ENCODE measurements at regions not wholly inside any gene's neighbourhood (a gene's known extent, or its start where the extent isn't known, plus 50 kb on each side); places are given as distances from the start of the nearest gene placed in this dataset.
"Not testable (repeated sequence)": the region's sequence is repeated elsewhere in the genome, so short reads cannot be mapped to it uniquely, and the experiment has no call there.

DNA sequence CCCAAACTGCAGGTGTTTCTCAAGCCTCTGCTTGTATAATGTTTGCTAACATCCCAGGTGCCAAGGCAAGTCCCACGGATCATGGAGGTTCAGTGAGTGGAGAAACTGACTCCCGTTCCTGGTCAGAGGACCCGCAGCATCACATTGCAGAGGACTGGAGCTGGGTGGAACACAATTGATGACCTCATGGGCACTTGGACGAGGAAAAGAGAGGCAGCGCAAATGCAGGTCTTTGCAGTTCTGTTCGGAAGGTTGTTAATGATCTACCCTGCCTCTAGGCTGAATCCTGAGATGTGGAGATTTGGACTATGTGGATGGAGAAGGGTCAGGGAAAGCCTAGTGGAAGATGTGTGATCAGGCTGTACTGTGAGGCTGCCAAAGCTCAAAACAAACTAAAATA, 192.9 kb downstream of the DUSP10 start:
- no peak overlapping the region for H2BK5ac ChIP-seq (ENCODE audit: low read length)
- no peak overlapping the region for H2AFZ ChIP-seq (ENCODE audit: low read length)
- no peak overlapping the region for H2AK5ac ChIP-seq (ENCODE audit: low read depth, low read length)
- H3K27ac ChIP-seq (replicated peaks; ENCODE audit: low read length): no peak overlapping the region
- no peak overlapping the region for H3K4me3 ChIP-seq (ENCODE audit: low read length in 2 of 2)
- no peak overlapping the region for H2BK15ac ChIP-seq (ENCODE audit: low read length)
- no peak overlapping the region for H3K18ac ChIP-seq (ENCODE audit: low read length)
- H3K4me1 ChIP-seq (ENCODE audit: control insufficient read depth in 2 of 2, insufficient read depth in 1 of 2, low read depth in 1 of 2, low read length in 2 of 2): no peaks in the 10 kb centered on the region
- H3K9me3 ChIP-seq (replicated peaks in 1 of 2; ENCODE audit: control insufficient read depth in 2 of 2, insufficient read depth in 1 of 2, low read depth in 1 of 2, low read length in 2 of 2): peaks cover 0 to 3% of the 10 kb centered on the region in 2 donors
- WGBS, 2 donors (ENCODE audit: extremely low coverage in 2 of 2, insufficient read length in 2 of 2, insufficient replicate concordance in 1 of 2): no CpG with 5 or more reads among the region's 6 CpGs
- H4K91ac ChIP-seq (ENCODE audit: low read depth, low read length, poor library complexity): no peak overlapping the region
- no peak overlapping the region for H2BK120ac ChIP-seq (ENCODE audit: low read depth, low read length)
- H3K36me3 ChIP-seq (replicated peaks in 1 of 2; ENCODE audit: control insufficient read depth in 2 of 2, insufficient read depth in 2 of 2, low read length in 2 of 2): no peaks in the 10 kb centered on the region
- no peak overlapping the region for H4K8ac ChIP-seq (ENCODE audit: low read depth, low read length)
- no peak for DNase-seq (ENCODE audit: low spot score)
- H3K4me2 ChIP-seq (ENCODE audit: insufficient read depth, low read length, poor library complexity, severe bottlenecking): no peak overlapping the region
- no peak overlapping the region for H3K9ac ChIP-seq (ENCODE audit: low read depth, low read length, poor library complexity)
- no peak overlapping the region for H3K23ac ChIP-seq (ENCODE audit: low read depth, low read length, poor library complexity)
- no peak overlapping the region for H2BK12ac ChIP-seq (ENCODE audit: low read length)
- no peaks in the 10 kb centered on the region for H3K79me1 ChIP-seq (ENCODE audit: low read depth, low read length)
- H3K27me3 ChIP-seq (ENCODE audit: control insufficient read depth in 3 of 3, insufficient read depth in 3 of 3, low read depth in 1 of 3, low read length in 3 of 3): no peaks in the 10 kb centered on the region
- no peak overlapping the region for H3K14ac ChIP-seq (ENCODE audit: low read length)
- H3K4ac ChIP-seq (ENCODE audit: low read length): no peak overlapping the region

GRCh38 chr1:221549815-221550214, 192.1 kb downstream of the DUSP10 start:
- H2AFZ ChIP-seq (ENCODE audit: low read length): no peak overlapping the region
- no peaks in the 10 kb centered on the region for H3K79me1 ChIP-seq (ENCODE audit: low read depth, low read length)
- H3K4me1 ChIP-seq (ENCODE audit: control insufficient read depth in 2 of 2, insufficient read depth in 1 of 2, low read depth in 1 of 2, low read length in 2 of 2): no peaks in the 10 kb centered on the region
- no peak overlapping the region for H2BK5ac ChIP-seq (ENCODE audit: low read length)
- no peak overlapping the region for H3K27ac ChIP-seq (replicated peaks; ENCODE audit: low read length)
- no peaks in the 10 kb centered on the region for H3K36me3 ChIP-seq (replicated peaks in 1 of 2; ENCODE audit: control insufficient read depth in 2 of 2, insufficient read depth in 2 of 2, low read length in 2 of 2)
- H4K91ac ChIP-seq (ENCODE audit: low read depth, low read length, poor library complexity): no peak overlapping the region
- no peak overlapping the region for H2BK120ac ChIP-seq (ENCODE audit: low read depth, low read length)
- H2BK15ac ChIP-seq (ENCODE audit: low read length): no peak overlapping the region
- no peak overlapping the region for H2AK5ac ChIP-seq (ENCODE audit: low read depth, low read length)
- H3K14ac ChIP-seq (ENCODE audit: low read length): no peak overlapping the region
- no peak overlapping the region for H3K18ac ChIP-seq (ENCODE audit: low read length)
- H3K23ac ChIP-seq (ENCODE audit: low read depth, low read length, poor library complexity): no peak overlapping the region
- no peak overlapping the region for H3K9ac ChIP-seq (ENCODE audit: low read depth, low read length, poor library complexity)
- H4K8ac ChIP-seq (ENCODE audit: low read depth, low read length): no peak overlapping the region
- H3K27me3 ChIP-seq (ENCODE audit: control insufficient read depth in 3 of 3, insufficient read depth in 3 of 3, low read depth in 1 of 3, low read length in 3 of 3): no peaks in the 10 kb centered on the region
- H3K9me3 ChIP-seq (replicated peaks in 1 of 2; ENCODE audit: control insufficient read depth in 2 of 2, insufficient read depth in 1 of 2, low read depth in 1 of 2, low read length in 2 of 2): peaks cover 0 to 3% of the 10 kb centered on the region in 2 donors
- H3K4me2 ChIP-seq (ENCODE audit: insufficient read depth, low read length, poor library complexity, severe bottlenecking): no peak overlapping the region
- H2BK12ac ChIP-seq (ENCODE audit: low read length): no peak overlapping the region
- no peak overlapping the region for H3K4me3 ChIP-seq (ENCODE audit: low read length in 2 of 2)
- no peak overlapping the region for H3K4ac ChIP-seq (ENCODE audit: low read length)
- DNase-seq (ENCODE audit: low spot score): no peak

DNA sequence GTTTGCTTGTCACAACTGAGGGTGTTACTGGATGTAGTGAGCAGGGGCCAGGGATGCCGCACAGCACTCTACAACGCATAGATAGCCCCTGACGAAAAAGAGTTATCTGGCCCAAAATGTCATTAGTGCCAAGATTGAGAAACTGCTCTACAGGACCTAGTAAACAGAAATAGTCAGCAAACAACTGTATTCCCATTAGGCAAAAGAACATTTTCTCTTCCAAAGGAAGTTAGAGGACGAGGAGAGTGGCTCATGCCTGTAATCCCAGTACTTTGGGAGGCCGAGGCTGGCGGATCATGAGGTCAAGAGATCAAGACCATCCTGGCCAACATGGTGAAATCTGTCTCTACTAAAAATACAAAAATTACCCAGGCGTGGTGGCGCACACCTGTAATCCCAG, 189.1 kb downstream of the DUSP10 start:
- WGBS, 2 donors (ENCODE audit: extremely low coverage in 2 of 2, insufficient read length in 2 of 2, insufficient replicate concordance in 1 of 2): no CpG with 5 or more reads among the region's 8 CpGs
- not testable (repeated sequence) for H3K9ac ChIP-seq (ENCODE audit: low read depth, low read length, poor library complexity); H2BK12ac ChIP-seq (ENCODE audit: low read length); H3K36me3 ChIP-seq (replicated peaks in 1 of 2; ENCODE audit: control insufficient read depth in 2 of 2, insufficient read depth in 2 of 2, low read length in 2 of 2); H2BK5ac ChIP-seq (ENCODE audit: low read length); H2BK120ac ChIP-seq (ENCODE audit: low read depth, low read length); H2BK15ac ChIP-seq (ENCODE audit: low read length); H2AFZ ChIP-seq (ENCODE audit: low read length); DNase-seq (ENCODE audit: low spot score); H3K4me1 ChIP-seq (ENCODE audit: control insufficient read depth in 2 of 2, insufficient read depth in 1 of 2, low read depth in 1 of 2, low read length in 2 of 2); H3K14ac ChIP-seq (ENCODE audit: low read length); H3K4me2 ChIP-seq (ENCODE audit: insufficient read depth, low read length, poor library complexity, severe bottlenecking); H2AK5ac ChIP-seq (ENCODE audit: low read depth, low read length); H3K23ac ChIP-seq (ENCODE audit: low read depth, low read length, poor library complexity); H3K27ac ChIP-seq (replicated peaks; ENCODE audit: low read length); H3K4me3 ChIP-seq (ENCODE audit: low read length in 2 of 2); H3K9me3 ChIP-seq (replicated peaks in 1 of 2; ENCODE audit: control insufficient read depth in 2 of 2, insufficient read depth in 1 of 2, low read depth in 1 of 2, low read length in 2 of 2); H3K79me1 ChIP-seq (ENCODE audit: low read depth, low read length); H4K8ac ChIP-seq (ENCODE audit: low read depth, low read length); H3K18ac ChIP-seq (ENCODE audit: low read length); H4K91ac ChIP-seq (ENCODE audit: low read depth, low read length, poor library complexity); H3K4ac ChIP-seq (ENCODE audit: low read length); H3K27me3 ChIP-seq (ENCODE audit: control insufficient read depth in 3 of 3, insufficient read depth in 3 of 3, low read depth in 1 of 3, low read length in 3 of 3)

- H3K14ac ChIP-seq (ENCODE audit: low read length): no peak overlapping the region
- H3K9me3 ChIP-seq (replicated peaks in 1 of 2; ENCODE audit: control insufficient read depth in 2 of 2, insufficient read depth in 1 of 2, low read depth in 1 of 2, low read length in 2 of 2): no peaks in the 10 kb centered on the region
- WGBS, 2 donors (ENCODE audit: extremely low coverage in 2 of 2, insufficient read length in 2 of 2, insufficient replicate concordance in 1 of 2): no CpG with 5 or more reads among the region's 10 CpGs
- no peak for DNase-seq (ENCODE audit: low spot score)
- H2AFZ ChIP-seq (ENCODE audit: low read length): no peak overlapping the region
- H3K4me2 ChIP-seq (ENCODE audit: insufficient read depth, low read length, poor library complexity, severe bottlenecking): no peak overlapping the region
- H3K4me3 ChIP-seq (ENCODE audit: low read length in 2 of 2): no peak overlapping the region
- no peaks in the 10 kb centered on the region for H3K27me3 ChIP-seq (ENCODE audit: control insufficient read depth in 3 of 3, insufficient read depth in 3 of 3, low read depth in 1 of 3, low read length in 3 of 3)
- no peak overlapping the region for H3K23ac ChIP-seq (ENCODE audit: low read depth, low read length, poor library complexity)
- no peak overlapping the region for H2BK12ac ChIP-seq (ENCODE audit: low read length)
- H2AK5ac ChIP-seq (ENCODE audit: low read depth, low read length): no peak overlapping the region
- H4K8ac ChIP-seq (ENCODE audit: low read depth, low read length): no peak overlapping the region
- no peak overlapping the region for H3K18ac ChIP-seq (ENCODE audit: low read length)
- H3K36me3 ChIP-seq (replicated peaks in 1 of 2; ENCODE audit: control insufficient read depth in 2 of 2, insufficient read depth in 2 of 2, low read length in 2 of 2): no peaks in the 10 kb centered on the region
- no peak overlapping the region for H2BK15ac ChIP-seq (ENCODE audit: low read length)
- H3K79me1 ChIP-seq (ENCODE audit: low read depth, low read length): no peaks in the 10 kb centered on the region
- H2BK120ac ChIP-seq (ENCODE audit: low read depth, low read length): no peak overlapping the region
- no peak overlapping the region for H3K9ac ChIP-seq (ENCODE audit: low read depth, low read length, poor library complexity)
- no peaks in the 10 kb centered on the region for H3K4me1 ChIP-seq (ENCODE audit: control insufficient read depth in 2 of 2, insufficient read depth in 1 of 2, low read depth in 1 of 2, low read length in 2 of 2)
- H3K27ac ChIP-seq (replicated peaks; ENCODE audit: low read length): no peak overlapping the region
- H3K4ac ChIP-seq (ENCODE audit: low read length): no peak overlapping the region
- H4K91ac ChIP-seq (ENCODE audit: low read depth, low read length, poor library complexity): no peak overlapping the region
- no peak overlapping the region for H2BK5ac ChIP-seq (ENCODE audit: low read length)
Measured at GRCh38 chr1:221555689-221556433, 186.0 kb downstream of the DUSP10 start.

Measured in neuronal stem cell (in vitro differentiated cells).